ENCODE measurements at regions not wholly inside any gene's neighbourhood (a gene's known extent, or its start where the extent isn't known, plus 50 kb on each side); places are given as distances from the start of the nearest gene placed in this dataset.

DNA sequence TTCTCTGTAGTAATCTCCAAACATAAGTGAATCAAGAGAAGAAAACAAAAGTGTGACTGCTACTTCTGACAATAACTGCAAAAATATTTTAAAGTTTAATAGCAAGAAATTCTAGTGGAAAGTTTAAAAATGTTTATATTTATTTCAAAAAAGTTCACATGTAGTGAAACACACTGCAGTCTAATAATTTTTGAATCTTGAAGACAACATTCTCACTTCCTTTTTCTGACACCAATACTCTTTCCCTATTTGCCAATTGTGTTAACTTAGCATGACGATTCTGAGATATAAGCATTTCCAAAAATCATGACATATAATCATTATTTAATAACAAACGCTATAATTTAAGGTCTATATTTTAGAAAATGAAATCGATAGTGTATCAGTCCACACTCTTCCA is 429.1 kb upstream of the PKDCC start:
- WGBS (ENCODE audit: insufficient coverage), result no CpG with 5 or more reads among the region's 3 CpGs
- H3K27ac ChIP-seq (ENCODE audit: low read depth, low read length), result no peak overlapping the region

GRCh38 chr2:41621095-41621494 is 426.7 kb upstream of the PKDCC start:
- no peaks in the 10 kb centered on the region for H3K27me3 ChIP-seq (ENCODE audit: control insufficient read depth, insufficient read depth, low read length)
- no peak overlapping the region for H3K27ac ChIP-seq (ENCODE audit: low read depth, low read length)
- no peaks in the 10 kb centered on the region for H3K4me1 ChIP-seq (ENCODE audit: control insufficient read depth, insufficient read depth, low read length)
- 100% methylated on average over 1 of the region's 3 CpGs for WGBS (ENCODE audit: insufficient coverage)
- DNase-seq (ENCODE audit: low read depth in 4 of 6, low spot score in 6 of 6), result no peak
- H3K9me3 ChIP-seq (ENCODE audit: control insufficient read depth, insufficient read depth, low read length), result no peaks in the 10 kb centered on the region
- H3K4me3 ChIP-seq (ENCODE audit: low read depth, low read length), result no peak overlapping the region
- no peaks in the 10 kb centered on the region for H3K36me3 ChIP-seq (ENCODE audit: control insufficient read depth, insufficient read depth, low read length)

More for the DNA sequence above, 429.1 kb upstream of the PKDCC start:
- no peak for DNase-seq (ENCODE audit: low read depth in 4 of 6, low spot score in 6 of 6)
- no peaks in the 10 kb centered on the region for H3K27me3 ChIP-seq (ENCODE audit: control insufficient read depth, insufficient read depth, low read length)
- no peaks in the 10 kb centered on the region for H3K9me3 ChIP-seq (ENCODE audit: control insufficient read depth, insufficient read depth, low read length)
- H3K4me1 ChIP-seq (ENCODE audit: control insufficient read depth, insufficient read depth, low read length), result no peaks in the 10 kb centered on the region
- no peaks in the 10 kb centered on the region for H3K36me3 ChIP-seq (ENCODE audit: control insufficient read depth, insufficient read depth, low read length)
- no peak overlapping the region for H3K4me3 ChIP-seq (ENCODE audit: low read depth, low read length)

DNA sequence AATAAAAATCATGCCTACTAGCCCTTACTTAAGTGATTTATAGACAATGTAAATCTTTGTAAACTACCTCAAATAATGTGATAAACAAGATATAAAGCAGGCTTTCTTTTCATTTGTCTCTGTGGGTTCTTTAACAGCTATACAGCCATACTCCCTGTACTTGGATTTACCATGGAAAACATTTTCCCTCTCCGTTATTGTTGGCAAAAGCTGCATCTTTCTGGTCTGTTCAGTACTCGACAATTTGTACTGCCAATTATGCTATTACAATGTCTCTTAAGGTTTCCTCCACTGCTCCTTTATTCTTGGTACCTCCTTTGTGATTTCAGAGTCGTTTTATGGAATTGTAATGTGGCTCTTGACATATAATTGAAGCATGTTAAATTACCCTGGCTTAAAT is 426.3 kb upstream of the PKDCC start:
- Histone ChIP-seq H3K36me3 (ENCODE audit: control insufficient read depth, insufficient read depth, low read length) (no peaks in the 10 kb centered on the region), H3K9me3 (ENCODE audit: control insufficient read depth, insufficient read depth, low read length) (no peaks in the 10 kb centered on the region), H3K27me3 (ENCODE audit: control insufficient read depth, insufficient read depth, low read length) (no peaks in the 10 kb centered on the region), H3K27ac (ENCODE audit: low read depth, low read length) (no peak overlapping the region), H3K4me3 (ENCODE audit: low read depth, low read length) (no peak overlapping the region), H3K4me1 (ENCODE audit: control insufficient read depth, insufficient read depth, low read length) (no peaks in the 10 kb centered on the region)
- 10% methylated on average over 2 of the region's 3 CpGs for WGBS (ENCODE audit: insufficient coverage)
- peak in 2 of 6 donors; percentile 28 to 62 for DNase-seq (ENCODE audit: low read depth in 4 of 6, low spot score in 6 of 6)

- Histone ChIP-seq H3K27me3 (ENCODE audit: control insufficient read depth, insufficient read depth, low read length) (no peaks in the 10 kb centered on the region), H3K36me3 (ENCODE audit: control insufficient read depth, insufficient read depth, low read length) (no peaks in the 10 kb centered on the region), H3K27ac (ENCODE audit: low read depth, low read length) (no peak overlapping the region), H3K4me1 (ENCODE audit: control insufficient read depth, insufficient read depth, low read length) (no peaks in the 10 kb centered on the region), H3K9me3 (ENCODE audit: control insufficient read depth, insufficient read depth, low read length) (no peaks in the 10 kb centered on the region), H3K4me3 (ENCODE audit: low read depth, low read length) (no peak overlapping the region)
- no CpG with 5 or more reads among the region's 5 CpGs for WGBS (ENCODE audit: insufficient coverage)
- DNase-seq (ENCODE audit: low read depth in 4 of 6, low spot score in 6 of 6), result peak in 1 of 6 donors; percentile 49
These were observed 425.5 kb upstream of the PKDCC start for GRCh38 chr2:41622301-41622700.

GRCh38 chr2:41626936-41627335 is 420.9 kb upstream of the PKDCC start:
- H3K9me3 ChIP-seq (ENCODE audit: control insufficient read depth, insufficient read depth, low read length), result no peaks in the 10 kb centered on the region
- no CpG with 5 or more reads among the region's 2 CpGs for WGBS (ENCODE audit: insufficient coverage)
- DNase-seq (ENCODE audit: low read depth in 4 of 6, low spot score in 6 of 6), result no peak

GRCh38 chr2:41634686-41635085 is 413.1 kb upstream of the PKDCC start:
- peaks cover 3% of the 10 kb centered on the region for H3K9me3 ChIP-seq (ENCODE audit: control insufficient read depth, insufficient read depth, low read length)
- no peak overlapping the region for H3K27ac ChIP-seq (ENCODE audit: low read depth, low read length)
- no peak overlapping the region for H3K4me3 ChIP-seq (ENCODE audit: low read depth, low read length)
- H3K27me3 ChIP-seq (ENCODE audit: control insufficient read depth, insufficient read depth, low read length), result no peaks in the 10 kb centered on the region
- no peaks in the 10 kb centered on the region for H3K4me1 ChIP-seq (ENCODE audit: control insufficient read depth, insufficient read depth, low read length)
- H3K36me3 ChIP-seq (ENCODE audit: control insufficient read depth, insufficient read depth, low read length), result no peaks in the 10 kb centered on the region
- DNase-seq (ENCODE audit: low read depth in 4 of 6, low spot score in 6 of 6), result no peak
- WGBS (ENCODE audit: insufficient coverage), result 67% methylated on average over 1 of the region's 2 CpGs

More at GRCh38 chr2:41626936-41627335, 420.9 kb upstream of the PKDCC start:
- Histone ChIP-seq H3K27ac (ENCODE audit: low read depth, low read length) (no peak overlapping the region), H3K4me1 (ENCODE audit: control insufficient read depth, insufficient read depth, low read length) (no peaks in the 10 kb centered on the region), H3K4me3 (ENCODE audit: low read depth, low read length) (no peak overlapping the region), H3K27me3 (ENCODE audit: control insufficient read depth, insufficient read depth, low read length) (no peaks in the 10 kb centered on the region), H3K36me3 (ENCODE audit: control insufficient read depth, insufficient read depth, low read length) (no peaks in the 10 kb centered on the region)

DNA sequence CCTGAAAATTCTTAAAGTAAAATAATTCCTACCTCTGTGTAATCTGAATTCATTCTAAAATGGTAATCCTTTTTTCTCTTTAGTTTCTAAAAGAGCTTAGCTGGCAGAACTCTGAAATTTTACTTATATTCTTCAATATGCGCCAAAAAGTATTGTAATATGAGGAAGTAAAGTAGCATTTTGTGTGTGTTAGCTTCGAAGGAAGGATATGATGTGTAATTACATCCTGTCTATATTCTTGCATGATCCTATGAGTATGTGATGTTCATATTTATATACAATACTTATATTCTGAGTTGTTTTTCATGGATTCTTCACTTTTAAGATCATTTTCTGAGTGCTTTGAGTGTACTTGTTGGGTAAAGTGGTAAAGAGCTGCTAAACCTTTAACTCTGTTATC is 402.9 kb upstream of the PKDCC start:
- no peaks in the 10 kb centered on the region for H3K9me3 ChIP-seq (ENCODE audit: control insufficient read depth, insufficient read depth, low read length)
- H3K4me3 ChIP-seq (ENCODE audit: low read depth, low read length), result no peak overlapping the region
- no peak for DNase-seq (ENCODE audit: low read depth in 4 of 6, low spot score in 6 of 6)
- H3K36me3 ChIP-seq (ENCODE audit: control insufficient read depth, insufficient read depth, low read length), result no peaks in the 10 kb centered on the region
- WGBS (ENCODE audit: insufficient coverage), result no CpG with 5 or more reads among the region's 2 CpGs
- no peaks in the 10 kb centered on the region for H3K27me3 ChIP-seq (ENCODE audit: control insufficient read depth, insufficient read depth, low read length)
- no peaks in the 10 kb centered on the region for H3K4me1 ChIP-seq (ENCODE audit: control insufficient read depth, insufficient read depth, low read length)
- H3K27ac ChIP-seq (ENCODE audit: low read depth, low read length), result no peak overlapping the region

- WGBS (ENCODE audit: insufficient coverage), result no CpG with 5 or more reads among the region's 1 CpG
- H3K27me3 ChIP-seq (ENCODE audit: control insufficient read depth, insufficient read depth, low read length), result no peaks in the 10 kb centered on the region
- H3K4me1 ChIP-seq (ENCODE audit: control insufficient read depth, insufficient read depth, low read length), result no peaks in the 10 kb centered on the region
- H3K27ac ChIP-seq (ENCODE audit: low read depth, low read length), result no peak overlapping the region
- H3K36me3 ChIP-seq (ENCODE audit: control insufficient read depth, insufficient read depth, low read length), result no peaks in the 10 kb centered on the region
- peak in 1 of 6 donors; percentile 44 for DNase-seq (ENCODE audit: low read depth in 4 of 6, low spot score in 6 of 6)
- H3K9me3 ChIP-seq (ENCODE audit: control insufficient read depth, insufficient read depth, low read length), result no peaks in the 10 kb centered on the region
- no peak overlapping the region for H3K4me3 ChIP-seq (ENCODE audit: low read depth, low read length)
These were observed 400.3 kb upstream of the PKDCC start for GRCh38 chr2:41647468-41648050.

- Histone ChIP-seq H3K27ac (ENCODE audit: low read depth, low read length) (no peak overlapping the region), H3K4me1 (ENCODE audit: control insufficient read depth, insufficient read depth, low read length) (no peaks in the 10 kb centered on the region), H3K27me3 (ENCODE audit: control insufficient read depth, insufficient read depth, low read length) (no peaks in the 10 kb centered on the region), H3K9me3 (ENCODE audit: control insufficient read depth, insufficient read depth, low read length) (no peaks in the 10 kb centered on the region), H3K4me3 (ENCODE audit: low read depth, low read length) (no peak overlapping the region), H3K36me3 (ENCODE audit: control insufficient read depth, insufficient read depth, low read length) (no peaks in the 10 kb centered on the region)
- peak in 3 of 6 donors; percentile 5 to 36 (median 17) for DNase-seq (ENCODE audit: low read depth in 4 of 6, low spot score in 6 of 6)
These were observed 390.6 kb upstream of the PKDCC start for GRCh38 chr2:41657226-41657625.

GRCh38 chr2:41659758-41660157 is 388.1 kb upstream of the PKDCC start:
- Histone ChIP-seq H3K4me3 (ENCODE audit: low read depth, low read length) (no peak overlapping the region), H3K4me1 (ENCODE audit: control insufficient read depth, insufficient read depth, low read length) (no peaks in the 10 kb centered on the region), H3K9me3 (ENCODE audit: control insufficient read depth, insufficient read depth, low read length) (no peaks in the 10 kb centered on the region), H3K27me3 (ENCODE audit: control insufficient read depth, insufficient read depth, low read length) (no peaks in the 10 kb centered on the region), H3K36me3 (ENCODE audit: control insufficient read depth, insufficient read depth, low read length) (no peaks in the 10 kb centered on the region), H3K27ac (ENCODE audit: low read depth, low read length) (no peak overlapping the region)
- no peak for DNase-seq (ENCODE audit: low read depth in 4 of 6, low spot score in 6 of 6)

All from spinal cord (tissue), 9 donors.